ENCODE measurements at regions not wholly inside any gene's neighbourhood (a gene's known extent, or its start where the extent isn't known, plus 50 kb on each side); places are given as distances from the start of the nearest gene placed in this dataset.

DNA sequence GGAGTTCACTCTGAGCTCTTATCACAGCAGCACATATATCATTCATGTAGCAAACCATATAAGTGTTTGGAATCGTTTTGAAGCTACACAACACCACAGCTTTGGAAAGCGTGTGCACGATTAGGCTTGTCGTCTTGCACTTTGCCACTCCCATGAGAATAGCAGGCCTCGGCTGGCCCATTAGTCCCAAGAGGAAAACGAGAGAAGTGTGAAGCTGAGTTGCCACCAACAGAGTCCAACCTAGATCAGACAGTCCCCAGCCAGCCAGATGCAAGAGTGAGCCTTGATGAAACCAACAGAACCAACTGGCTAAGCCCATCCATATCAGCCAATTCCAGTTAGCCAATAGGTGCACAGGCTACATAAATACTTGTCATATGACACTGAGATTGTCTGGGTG is 238.4 kb downstream of the C1orf94 start:
- no peak for DNase-seq

- no peak for DNase-seq
These were observed 241.5 kb downstream of the C1orf94 start for GRCh38 chr1:34418166-34418565.

- DNase-seq = no peak
These were observed 243.0 kb downstream of the C1orf94 start for GRCh38 chr1:34419663-34420136.

DNA sequence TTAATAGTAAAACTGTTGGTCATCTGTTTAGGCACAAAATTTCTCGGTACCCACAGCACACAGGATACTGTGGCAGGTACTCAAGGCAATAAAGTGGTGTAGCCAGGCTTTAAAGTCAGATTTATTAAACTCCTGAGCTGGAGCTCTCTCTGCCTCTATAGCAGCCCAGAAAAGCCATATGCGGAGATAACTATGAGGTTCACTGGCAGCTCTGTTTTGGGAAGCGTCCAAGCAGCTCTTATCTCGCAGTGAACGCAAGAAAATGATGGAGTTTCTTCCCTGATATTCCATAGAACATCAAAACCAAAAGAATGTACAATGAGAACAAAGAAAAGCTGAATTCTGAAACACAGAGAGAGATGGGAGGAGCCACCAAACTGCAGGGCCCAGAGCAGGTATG is 248.3 kb downstream of the C1orf94 start:
- DNase-seq = no peak

DNA sequence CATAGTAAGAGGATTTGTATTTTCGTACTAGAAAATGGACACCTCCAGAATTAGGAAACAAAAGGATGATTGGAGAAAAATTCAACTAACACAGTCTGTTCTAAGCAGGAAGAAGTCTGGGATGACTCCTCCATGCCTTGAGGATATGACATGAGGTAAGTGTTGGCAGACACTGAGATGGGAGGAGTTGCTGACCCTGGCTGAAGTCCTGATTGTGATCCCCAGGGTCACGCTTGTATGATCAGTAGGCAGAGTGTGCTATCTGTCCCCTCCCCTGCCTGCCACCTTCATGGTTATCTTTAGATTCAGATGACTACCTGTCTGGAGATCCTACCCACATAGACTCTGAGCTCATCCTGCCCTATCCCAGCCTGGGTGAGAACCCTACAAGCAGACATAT is 249.1 kb downstream of the C1orf94 start:
- no peak for DNase-seq

- DNase-seq = no peak
These were observed 249.7 kb downstream of the C1orf94 start for GRCh38 chr1:34426325-34426896.

GRCh38 chr1:34427170-34427569 is 250.5 kb downstream of the C1orf94 start:
- no peak for DNase-seq

DNA sequence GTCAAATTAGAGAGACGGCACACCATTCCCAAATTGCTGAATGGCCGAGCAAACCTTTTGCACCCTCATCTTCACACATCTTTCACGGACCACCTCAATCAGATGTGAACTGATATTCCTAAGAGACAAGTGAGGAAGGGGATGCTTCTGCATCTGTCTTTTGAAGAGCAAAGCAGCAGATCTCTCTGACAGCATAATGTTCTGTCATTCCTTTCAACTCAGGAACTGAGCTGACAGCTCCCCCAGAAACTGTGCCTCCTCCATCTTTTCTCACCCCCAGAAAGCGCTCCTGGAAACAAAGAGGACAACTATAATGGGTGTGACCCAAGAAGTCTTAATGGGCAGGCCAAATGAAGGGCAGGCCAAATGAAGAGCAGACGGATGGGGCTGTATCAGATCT is 256.4 kb downstream of the C1orf94 start:
- no peak for DNase-seq

- no peak for DNase-seq
These were observed 260.1 kb downstream of the C1orf94 start for GRCh38 chr1:34436836-34437235.

DNA sequence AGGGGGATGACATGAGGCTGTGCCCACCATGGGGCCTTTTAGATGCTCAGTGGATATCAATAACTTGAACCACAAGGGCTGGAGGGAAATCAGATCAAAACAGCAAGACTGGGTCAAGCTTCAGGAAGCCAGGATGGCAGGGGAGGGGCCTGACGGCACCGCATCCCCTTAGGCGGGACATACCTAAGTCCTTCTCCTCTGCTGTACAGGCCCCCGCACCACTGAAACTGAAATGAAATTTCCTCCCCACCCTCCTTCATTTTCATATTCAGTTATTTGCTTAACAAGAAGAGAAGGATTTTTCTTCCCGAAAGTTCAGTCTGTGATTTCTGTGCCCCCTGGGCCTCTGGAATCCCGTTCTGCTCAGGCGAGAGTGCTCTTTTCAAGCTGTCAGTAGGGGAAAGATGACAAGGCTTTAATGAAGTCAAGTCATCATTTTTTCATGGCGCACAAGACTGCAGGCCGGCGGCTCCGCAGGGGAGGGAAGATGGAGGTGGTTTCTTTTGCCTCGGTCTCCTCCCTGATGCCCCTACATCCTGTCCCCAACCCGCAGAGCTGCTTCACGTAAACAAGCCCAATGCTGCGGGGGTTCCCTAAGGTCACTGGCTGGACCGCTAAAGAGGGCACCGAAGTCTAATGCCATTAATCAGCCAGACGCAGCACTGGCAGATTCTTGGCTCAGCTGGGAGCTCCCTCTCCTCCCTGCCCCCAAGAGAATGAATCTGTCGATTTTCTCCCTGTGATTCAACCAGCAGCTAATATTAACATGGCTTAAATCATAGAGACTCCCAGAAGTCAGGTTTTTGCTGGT is 264.8 kb downstream of the C1orf94 start:
- no peak for DNase-seq

GRCh38 chr1:34444516-34444915 is 267.8 kb downstream of the C1orf94 start:
- DNase-seq = no peak

GRCh38 chr1:34450325-34450724 is 273.6 kb downstream of the C1orf94 start:
- DNase-seq = no peak

GRCh38 chr1:34452451-34452850 is 275.7 kb downstream of the C1orf94 start:
- DNase-seq = no peak

DNA sequence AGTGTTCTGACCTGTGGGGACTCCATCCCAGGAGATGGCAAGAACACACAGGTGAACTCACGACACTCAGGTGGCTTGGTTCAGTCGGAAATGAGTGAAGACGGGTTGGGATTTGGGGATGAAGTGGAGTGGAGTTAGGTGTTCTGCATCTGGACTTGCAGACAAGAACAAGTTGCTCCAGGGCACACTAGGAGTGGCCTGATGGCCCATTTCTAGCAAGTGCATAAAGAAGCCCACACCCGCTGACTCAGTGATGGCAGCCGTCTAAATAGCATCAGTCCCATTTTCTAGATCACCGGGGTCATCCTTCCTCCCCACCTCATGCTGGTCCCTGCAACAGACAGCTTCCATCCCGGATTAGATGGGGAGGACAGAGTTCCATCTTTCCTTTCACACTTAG is 278.4 kb downstream of the C1orf94 start:
- DNase-seq = no peak

- DNase-seq = peak; percentile 2
These were observed 283.5 kb downstream of the C1orf94 start for GRCh38 chr1:34460193-34460592.

DNA sequence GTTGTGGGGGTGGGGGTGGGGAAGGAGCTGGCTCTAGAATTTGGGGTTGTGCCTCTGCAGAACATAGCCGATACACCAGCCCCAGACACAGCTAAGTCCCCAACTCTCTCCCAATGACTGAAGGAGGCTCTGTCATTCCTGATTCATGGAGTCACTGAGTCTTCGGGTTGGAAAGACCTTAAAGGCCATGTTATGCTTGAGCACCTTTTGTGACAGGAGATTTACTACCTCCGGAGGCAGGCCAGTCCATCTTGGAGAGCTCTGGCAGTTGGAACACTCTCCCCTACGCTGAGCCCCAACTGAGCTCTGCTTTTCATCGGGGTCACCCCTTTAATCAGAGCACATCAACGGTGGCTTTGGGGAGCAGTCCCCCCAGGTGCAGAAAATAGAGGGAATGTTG is 284.4 kb upstream of the GJB5 start:
- DNase-seq = no peak

DNA sequence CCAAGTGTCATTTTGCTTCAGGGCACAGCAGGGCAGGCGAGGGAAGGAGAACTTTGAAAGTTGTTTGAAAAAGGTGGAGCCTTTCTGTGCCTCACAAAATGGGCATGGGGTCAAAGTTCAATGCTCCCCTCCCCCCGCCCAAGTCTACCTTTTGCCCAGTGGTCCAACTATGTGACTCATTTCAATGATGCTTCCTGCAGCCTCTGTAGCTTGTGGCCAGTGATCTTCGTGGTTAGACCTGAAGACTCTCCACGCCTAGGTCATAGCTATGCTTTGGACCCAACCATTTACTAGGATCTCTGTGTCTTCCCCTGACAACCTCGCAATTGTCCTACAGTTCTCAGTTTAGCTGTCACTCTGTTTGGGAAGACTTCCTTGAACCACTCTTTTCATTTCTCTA is 280.3 kb upstream of the GJB5 start:
- DNase-seq = no peak

- no peak for DNase-seq
These were observed 278.5 kb upstream of the GJB5 start for GRCh38 chr1:34476371-34476770.

GRCh38 chr1:34477632-34478141 is 277.2 kb upstream of the GJB5 start:
- DNase-seq = no peak

DNA sequence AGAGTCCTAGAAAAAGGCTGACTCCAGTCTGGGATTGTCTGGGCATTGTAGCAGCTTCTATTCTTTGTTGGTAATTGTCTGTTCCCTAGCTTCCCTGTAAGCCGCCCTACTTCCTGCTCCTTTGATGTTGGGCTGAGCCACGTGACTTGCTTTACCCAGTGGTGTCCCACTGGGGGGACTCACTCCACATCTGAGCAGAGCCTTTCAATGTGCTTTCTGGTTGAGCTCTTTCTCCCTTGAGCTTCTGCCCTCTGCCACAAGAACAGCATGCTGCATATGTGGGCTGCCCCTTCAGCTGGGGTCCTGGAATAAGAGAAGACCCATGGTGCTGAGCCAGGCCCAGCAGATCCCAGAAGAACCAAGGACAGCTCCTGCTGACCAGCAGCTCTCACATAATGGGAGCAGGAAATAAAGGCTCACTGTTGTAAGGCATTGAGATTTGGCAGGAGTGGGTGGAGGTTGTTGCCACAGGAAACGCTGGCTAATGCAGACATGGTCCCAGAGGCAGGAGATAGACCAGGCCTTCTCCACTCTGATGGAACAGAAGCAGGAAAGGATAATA is 276.3 kb upstream of the GJB5 start:
- DNase-seq = no peak

DNA sequence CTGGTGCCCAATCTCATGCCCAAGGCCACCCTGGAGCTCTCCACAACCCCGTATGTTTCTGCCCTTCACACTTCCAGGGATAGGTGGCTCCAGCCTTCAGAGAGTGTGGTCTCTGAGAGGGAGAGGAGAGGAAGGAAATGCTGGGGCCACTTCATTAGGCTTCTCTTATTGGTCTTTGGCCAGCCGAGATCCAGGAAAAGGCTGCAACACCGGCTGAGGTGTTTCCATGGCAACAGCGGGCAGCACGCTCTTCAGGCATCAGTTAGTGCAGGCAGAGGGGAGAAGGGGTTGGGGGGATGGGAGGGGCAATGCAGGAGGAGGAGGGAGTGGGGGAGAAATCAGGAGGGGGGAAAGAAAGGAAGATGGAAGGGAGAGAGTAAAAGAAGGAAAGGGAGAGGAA is 275.1 kb upstream of the GJB5 start:
- no peak for DNase-seq

DNA sequence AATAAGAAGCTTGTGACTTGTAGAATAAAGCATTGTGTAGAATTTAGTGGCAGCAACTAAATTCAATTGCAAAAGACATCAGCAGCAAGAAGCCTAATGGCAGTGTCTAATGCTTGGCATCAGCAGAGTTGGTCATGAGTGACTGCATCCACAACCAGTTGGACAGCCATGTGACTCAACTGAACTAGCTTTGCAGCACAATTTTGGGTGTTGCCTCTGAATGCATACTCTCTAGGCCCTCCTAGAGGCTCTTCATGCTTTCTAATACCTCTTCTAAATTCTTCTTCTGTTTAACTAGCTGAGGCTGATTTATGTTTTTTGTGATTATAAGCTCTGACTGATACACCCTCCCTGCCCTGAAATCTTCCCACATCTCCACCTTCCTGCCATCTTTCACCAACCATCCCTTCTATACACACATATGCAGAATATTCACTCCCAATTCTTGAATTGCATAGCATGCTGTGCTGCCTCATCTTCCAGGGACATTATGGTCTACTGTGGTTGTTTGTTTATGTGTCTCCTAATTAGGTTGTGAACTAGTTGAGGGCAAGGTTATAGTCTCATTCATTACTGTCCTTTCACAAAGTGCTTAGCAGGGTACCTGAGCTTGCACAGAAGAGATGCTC is 266.7 kb upstream of the GJB5 start:
- no peak for DNase-seq

DNA sequence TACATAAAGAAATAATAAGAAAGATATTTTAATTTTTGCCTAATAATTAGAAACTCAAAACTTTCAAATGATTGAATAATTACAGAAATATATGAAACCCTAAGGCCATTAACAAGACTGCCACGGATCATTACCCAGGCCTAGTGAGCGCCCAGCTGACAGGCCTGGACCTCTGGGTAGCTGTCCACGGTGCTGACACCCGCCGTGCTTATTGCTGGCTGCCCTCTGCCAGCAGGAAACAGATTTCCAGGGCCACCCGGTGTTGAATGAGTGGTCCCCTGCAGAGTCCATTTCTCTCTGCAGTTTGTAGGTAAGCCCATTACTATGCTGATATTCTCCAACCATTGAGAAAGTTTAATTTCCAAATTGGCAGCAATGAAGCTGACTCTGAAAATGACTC is 254.4 kb upstream of the GJB5 start:
- DNase-seq = peak; percentile 14
